HG03565 (cell line): ENCODE measurements at regions not wholly inside any gene's neighbourhood (a gene's known extent, or its start where the extent isn't known, plus 50 kb on each side); places are given as distances from the start of the nearest gene placed in this dataset.

Experiments
- ATAC-seq: cut with Tn5 transposase; IDR thresholded peaks from one replicate; pipeline ENCODE4 v1.9.1; 2021; ENCODE audit warnings: mild to moderate bottlenecking, moderate library complexity; ENCODE audit not compliant: unreplicated experiment

DNA sequence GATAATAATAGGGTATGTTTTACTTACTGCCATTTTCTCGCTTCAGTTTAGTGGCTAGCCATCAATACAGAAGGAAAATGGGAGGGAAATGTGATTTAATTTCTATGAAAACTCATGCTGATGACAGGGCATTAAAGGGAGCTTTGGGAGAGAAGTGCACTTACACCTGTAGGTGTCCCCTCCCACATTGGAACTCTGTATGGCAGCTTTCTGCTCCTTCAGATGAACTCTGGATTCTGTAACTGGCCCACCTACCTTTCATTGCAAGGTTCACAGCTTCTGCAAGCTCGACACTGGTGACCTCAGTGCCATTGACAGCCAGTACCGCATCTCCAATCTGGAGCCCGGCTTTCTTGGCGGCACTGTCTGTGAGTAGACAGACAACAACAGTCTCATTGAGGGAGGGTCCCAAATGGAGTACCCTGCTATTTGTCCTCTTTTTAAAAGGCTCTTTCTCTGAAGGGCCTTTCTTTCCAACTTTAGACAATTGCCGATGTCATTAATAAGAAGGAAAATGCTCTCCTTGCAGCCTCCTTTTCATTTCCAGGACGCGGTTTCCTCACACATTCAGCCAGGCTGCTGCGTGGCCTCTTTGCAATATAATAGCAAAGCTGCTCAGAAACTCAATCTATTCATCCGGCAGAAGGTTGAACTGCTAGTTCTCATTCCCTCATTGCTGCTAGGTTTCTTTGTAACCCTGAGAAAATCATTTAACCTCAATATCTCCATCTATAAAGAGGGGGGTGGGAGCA is 63.6 kb downstream of the NUDT12 start:
- no peak for ATAC-seq

DNA sequence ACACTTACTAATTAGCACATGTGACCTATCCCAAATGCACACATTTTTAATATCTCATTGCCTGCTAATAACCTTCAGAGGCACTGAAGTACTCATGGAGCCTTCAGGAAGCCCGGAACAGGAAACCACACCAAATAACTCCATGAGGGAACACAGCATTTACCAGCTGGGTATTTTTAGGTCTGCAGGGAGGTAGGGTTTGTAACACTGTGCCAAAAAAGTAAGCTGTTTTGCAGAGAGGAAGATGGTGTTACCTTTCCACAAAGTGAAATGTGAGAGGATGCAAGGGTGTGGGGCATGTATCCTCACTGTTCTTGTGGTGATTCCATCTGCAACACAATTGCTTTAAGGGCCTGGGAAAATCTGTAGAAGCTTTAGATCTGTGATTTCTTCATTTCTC is 64.4 kb downstream of the NUDT12 start:
- ATAC-seq = no peak

DNA sequence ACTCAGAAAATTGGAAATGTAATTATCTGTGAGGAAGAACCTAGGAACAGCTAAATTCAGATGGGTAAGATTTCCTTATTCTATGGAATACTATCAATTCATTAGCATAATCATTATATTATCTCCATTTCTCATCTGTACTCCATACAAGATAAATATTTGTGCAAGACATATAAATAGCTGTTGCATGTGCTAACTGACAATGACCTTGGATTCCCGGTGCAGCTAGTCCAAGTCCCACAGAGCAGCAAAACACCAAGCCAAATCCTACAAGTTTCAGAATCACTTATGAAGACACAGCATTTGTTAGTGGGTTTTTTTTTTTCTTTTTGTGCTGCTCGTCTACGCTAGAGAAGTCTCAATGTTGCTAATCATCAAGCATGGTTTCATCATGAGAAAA is 64.8 kb downstream of the NUDT12 start:
- no peak for ATAC-seq

DNA sequence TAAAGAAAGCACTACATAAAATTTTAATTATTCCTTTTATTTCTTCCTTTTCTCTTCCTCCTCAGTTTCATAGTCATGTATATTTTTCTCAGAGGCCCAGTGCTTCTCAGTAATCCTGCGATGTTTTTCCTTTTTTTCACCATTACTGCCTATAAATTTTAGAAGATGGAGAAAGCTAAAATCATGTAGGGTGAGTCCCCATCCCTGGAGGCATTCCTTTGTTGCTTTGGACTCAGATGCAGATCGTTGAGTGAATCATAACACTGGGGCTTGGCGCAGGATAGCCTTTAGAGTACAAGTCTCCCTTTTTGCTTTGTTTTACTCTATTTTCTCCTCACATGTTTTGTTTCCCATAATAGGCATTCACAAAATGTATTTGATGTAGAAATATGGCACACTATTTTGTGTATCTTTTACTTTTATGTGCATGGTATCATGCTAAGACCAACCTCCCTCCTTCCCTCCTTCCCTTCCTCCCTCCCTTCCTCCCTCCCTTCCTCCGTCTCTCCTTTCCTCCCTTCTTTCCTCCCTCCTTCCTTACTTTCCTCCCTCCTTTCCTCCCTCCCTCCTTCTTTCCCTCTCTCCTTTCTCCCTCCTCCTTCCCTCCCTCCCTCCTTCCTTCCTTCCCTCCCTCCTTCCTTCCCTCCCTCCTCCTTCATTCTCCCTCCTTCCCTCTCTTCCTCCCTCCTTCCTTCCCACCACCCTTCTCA is 72.4 kb downstream of the NUDT12 start:
- no peak for ATAC-seq

DNA sequence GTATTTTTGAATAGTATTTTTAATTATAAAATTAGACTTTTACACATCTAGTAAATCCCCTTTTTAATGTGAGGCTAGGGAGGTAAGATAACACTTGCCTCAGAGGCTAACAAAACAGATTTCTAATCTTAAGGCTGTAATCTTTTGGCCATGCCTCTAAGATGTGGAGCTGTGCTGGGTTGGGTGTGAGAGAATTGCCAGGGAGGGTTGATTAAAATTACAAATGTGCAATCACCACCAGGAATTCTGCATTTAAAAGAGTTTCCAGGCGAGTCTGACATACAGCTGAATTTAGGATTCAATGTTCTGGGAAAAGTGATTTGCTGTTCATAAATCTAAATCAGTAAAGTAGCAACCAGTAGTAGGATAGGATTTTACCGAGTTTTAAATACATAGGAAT is 73.3 kb downstream of the NUDT12 start:
- no peak for ATAC-seq

DNA sequence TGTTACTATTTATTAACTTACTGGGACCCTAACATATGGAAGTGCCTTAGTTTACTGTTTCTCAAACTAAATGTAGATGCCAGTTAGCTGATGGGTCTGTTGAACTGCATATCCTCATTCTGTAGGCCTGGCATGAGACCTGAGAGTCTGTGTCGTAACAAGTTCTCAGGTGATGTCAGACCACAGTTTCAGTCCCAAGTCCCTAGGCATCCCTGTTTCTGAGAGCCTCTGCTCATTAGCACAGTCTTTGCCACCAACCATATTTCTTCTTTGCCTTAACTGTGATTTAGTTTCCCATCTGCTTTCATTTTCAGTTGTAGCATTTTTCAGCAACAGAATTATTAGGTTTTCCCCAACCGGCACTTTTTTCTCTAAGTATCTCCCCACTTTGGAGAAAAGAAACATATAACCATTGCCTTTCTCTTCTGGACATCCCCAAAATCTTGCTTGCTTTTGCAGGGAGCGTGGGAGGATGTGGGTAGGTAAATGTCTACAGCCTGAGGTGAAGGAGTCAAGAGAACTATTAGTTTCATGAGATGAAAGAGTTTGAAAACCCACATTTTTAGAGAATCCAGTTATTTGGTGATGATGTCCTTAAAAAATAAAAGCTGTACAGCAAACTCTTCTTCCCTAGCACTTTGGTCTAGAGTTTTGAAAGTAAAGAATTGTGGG is 74.6 kb downstream of the NUDT12 start:
- peak; percentile 47 for ATAC-seq

DNA sequence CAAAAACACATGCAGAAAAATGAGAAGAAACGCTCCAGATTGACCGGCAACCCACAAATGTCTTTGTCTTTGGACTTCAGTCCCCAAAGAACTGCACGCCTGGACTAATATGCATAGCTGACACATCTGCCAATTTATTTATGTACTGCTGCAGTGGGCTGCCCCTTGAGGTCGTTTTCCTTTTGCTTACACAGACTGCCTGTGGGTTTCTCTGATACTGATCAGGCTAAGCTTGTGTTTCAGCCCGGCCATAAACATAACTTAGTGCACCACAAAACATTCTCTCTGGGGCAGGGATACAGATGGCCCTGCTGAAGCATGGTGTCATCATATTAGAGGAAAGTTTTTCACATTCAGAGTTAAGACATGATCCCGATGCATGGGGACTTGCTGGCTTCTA is 75.4 kb downstream of the NUDT12 start:
- ATAC-seq = no peak

DNA sequence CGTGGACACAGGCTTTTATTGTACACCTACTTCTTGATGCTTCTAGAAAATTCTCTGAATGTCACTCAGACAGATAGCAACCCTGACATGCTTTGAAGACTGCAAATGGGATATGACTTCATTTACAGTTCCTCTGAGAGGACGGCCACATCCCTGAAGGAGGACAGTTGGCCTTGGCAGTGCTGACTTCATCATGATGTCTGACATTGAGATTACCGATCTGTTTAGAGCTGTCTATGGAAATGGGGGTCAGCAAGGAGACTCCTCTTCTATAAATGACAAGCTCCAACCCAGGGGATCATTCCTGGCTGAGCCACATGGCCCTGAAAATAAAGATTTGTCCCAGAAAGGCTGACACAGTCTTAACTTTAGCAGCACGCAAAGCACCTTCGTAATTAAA is 75.8 kb downstream of the NUDT12 start:
- ATAC-seq = no peak

DNA sequence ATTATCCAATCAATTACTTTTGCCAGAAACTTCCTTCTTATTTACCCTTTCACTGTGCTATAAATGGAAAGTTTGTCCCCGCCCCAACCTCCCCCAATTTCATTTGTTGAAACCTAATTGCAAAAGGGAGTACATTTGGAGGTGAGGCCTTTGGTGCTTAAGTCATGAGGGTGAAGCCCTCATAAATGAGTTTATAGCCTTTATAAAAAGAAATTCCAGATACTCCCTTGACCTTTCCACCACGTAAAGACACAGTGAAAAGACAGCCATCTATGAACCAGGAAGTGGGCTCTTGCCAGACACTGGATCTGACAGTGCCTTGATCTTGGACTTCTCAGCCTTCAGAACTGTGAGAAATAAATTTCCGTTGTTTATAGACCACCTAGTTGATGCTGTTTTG is 82.3 kb downstream of the NUDT12 start:
- no peak for ATAC-seq

DNA sequence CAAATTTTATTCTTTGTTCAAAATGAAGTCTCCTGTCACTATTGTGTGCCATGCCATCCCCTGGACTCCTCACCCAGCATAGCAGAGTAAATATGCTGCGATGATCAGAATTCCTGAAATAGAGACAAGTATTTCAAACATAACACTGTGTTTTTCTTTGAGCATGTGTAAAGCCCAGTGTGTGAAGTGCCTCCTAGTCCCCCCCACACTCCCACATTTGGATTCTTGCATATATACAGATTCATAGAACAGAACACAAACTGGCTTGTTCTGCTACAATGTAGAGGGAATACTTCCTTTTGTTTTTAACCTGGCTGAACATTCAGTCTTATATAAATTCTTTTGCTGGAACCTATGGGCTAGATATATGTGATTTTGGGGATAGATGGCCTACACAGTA is 84.9 kb downstream of the NUDT12 start:
- no peak for ATAC-seq

DNA sequence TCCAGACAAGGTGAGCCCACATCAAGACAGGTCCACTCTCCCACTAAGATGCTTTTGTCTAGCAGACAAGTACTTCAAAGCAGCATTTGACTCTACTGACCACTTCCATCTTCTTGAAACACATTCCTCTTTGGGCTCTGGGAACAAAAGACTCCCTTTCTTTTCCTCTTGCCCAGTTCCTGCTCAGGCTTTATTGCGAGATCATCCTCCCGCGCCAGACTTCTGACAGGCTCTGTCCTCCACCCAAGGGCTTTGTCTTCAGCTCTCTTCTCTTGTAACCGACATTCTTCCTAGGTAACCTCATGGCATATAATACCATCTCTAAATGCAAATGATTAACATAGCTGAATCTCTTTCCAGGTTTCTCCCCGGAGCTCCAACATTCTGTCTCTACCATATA is 85.8 kb downstream of the NUDT12 start:
- no peak for ATAC-seq

DNA sequence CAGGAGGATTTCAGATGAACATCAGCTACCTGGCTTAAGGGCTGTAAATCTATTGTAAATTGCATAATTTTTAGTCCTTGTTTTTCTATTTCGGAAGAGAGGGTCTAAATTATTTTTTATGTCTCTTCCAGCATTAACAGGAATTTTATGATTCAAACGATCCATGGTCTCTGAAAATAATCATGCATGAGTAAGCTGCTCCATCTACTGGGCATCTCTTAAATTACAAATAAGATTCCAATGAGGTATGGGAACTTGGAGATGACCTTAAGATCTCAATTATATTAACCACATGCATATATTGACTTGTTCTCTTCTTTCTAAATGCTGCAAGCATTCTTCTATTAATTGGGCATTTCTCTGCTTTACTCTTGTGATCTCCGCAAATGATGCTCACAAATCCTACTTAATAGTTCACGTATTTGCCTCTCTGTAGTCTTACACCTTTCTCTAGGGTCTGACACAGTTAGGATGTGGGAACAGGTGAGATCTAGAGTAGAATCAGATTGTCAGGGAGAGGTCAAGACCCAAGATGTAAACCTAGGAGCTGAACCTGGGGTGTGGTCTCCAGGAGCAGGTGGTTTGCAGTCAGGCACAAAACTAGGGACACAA is 86.9 kb downstream of the NUDT12 start:
- ATAC-seq = peak; percentile 50

DNA sequence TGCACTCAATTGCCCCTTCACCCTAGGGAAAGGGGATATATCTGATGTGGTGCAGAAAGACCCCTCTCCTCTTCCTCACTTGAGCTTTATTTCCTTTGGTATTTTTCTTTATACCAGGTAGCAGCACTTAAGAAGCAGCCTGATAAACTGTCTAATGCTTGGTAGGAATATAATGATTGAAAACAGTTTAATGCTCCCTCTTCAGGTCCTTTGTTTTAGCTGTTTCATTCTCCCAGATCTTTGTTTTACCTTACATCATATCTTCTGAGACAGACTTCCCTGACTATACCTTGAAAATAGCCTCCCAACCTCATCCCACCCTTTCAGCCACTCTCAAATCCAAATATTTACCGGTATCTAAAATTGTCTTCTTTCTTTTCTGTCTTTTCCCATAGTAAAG is 87.9 kb downstream of the NUDT12 start:
- no peak for ATAC-seq

DNA sequence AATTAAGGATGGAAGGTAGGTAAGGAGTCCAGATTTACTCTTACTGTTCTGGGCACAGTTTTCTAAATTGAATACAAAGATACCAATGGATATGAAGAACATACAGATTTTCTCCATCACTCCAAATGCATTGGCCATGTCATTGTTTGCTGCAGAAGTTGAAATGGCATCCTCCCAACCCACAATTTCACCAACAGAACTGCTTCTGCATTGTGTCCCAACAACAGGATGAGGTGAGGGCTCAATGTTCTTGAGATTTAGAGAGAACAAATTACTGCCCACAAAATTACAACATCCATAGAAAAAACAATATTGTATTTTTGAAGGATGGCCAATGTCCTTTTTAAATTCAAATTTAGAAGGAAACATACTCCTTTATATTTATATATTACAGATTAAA is 88.9 kb downstream of the NUDT12 start:
- ATAC-seq = no peak

DNA sequence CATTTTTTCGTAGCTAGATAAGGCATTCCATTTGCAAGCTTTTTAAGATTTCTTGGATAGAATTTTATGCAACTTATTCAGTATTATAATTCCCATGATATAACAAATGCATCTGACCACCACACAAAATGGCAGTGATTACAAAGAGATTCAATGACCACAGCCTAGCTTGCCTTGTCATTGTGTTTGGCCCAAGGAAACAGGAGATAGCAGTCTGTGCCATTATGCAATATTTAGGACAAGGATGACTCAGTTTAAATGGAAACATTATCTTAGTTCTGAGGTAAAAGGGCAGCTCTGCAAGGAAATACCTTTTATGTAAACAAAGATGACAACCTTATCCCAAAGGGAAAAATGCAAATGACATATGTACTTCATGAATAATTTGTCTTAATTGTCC is 89.8 kb downstream of the NUDT12 start:
- no peak for ATAC-seq

DNA sequence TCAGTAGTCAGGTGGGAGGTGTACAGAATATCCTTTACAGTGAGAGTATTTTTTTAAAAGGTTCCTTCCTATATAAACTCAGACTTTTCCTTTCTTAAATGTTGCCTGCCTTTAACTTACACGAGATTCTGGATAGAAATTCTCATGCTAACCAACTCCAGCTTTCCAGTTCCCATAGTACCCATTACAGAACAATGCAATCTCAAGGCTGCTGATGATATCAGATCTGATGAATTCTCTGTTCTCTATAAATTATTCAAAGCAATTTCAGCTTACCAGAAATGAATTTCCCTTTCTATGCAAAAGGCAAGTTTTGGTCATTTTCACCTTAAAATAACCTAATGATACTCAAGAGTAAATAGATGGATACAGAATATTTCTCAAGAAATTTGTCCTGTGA is 90.3 kb downstream of the NUDT12 start:
- ATAC-seq = no peak

DNA sequence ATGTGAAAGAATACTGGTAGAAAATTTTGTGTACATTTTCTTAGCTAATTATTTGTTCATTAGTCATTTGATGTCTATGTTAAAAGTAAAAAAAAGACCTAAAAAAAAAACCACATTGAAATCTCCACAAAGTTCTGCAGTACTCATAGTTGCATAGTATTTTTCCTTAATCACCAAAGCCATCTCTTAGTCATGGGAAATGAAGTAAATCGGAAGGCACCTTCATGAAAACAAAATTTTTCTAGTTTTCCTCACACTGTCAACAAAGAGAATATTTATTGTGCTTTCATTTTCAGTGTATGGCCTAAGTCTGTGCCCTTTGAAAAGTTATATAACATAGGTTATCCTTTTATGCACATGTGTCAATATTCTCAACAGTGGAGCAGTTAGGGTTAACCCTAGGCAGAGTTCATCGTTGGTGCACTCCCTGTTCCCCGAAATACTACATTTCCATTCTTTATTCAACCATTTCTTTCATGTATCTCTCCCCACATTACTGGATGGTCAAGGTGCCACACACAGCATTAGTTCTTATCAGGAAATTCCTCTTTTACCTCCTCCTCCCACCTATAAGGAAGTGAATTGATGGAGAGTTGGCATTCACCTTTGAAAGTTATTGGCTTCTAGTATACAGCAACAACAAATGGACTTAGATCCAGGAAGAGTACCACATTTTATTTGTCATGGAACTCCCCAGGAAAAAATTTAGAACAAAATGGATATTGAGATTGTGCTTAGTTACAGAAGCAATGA is 93.1 kb downstream of the NUDT12 start:
- no peak for ATAC-seq

DNA sequence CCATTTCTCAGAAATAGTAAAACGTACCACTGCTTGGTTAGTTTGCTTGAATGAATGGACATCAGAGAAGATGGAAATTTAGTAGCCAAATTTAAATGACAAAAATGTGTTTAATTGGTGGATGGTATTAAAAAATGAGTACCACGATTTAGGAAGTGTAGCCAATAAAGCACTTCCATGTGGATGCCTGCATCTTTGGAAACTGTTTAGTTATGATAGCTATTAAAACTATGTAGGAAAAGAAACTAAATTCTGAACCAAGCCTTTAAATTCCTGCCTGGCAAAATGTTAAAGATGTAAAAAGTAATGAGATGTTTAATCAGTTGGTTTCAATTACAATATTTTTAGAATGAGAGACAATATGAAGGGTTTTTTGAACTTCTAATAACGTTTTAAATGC is 94.8 kb downstream of the NUDT12 start:
- ATAC-seq = no peak

DNA sequence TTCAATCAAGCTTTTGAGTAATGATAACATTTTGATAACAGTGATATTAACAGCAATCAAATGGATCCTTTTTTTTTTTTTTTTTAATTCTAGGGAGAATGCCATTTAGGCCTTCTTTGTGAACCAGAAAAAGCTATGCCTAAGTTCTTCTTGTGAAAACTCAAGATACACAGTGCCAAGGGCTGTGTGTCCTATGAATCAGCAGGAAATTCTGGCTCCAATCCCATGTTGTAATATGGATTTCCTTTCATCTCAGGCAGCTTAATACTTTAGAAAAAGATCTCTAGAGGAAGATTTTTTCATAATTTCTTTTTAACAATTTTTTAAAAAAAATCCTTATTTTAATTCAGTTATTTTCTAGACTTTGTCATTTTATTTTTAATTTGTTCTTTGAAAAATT is 96.1 kb downstream of the NUDT12 start:
- no peak for ATAC-seq

DNA sequence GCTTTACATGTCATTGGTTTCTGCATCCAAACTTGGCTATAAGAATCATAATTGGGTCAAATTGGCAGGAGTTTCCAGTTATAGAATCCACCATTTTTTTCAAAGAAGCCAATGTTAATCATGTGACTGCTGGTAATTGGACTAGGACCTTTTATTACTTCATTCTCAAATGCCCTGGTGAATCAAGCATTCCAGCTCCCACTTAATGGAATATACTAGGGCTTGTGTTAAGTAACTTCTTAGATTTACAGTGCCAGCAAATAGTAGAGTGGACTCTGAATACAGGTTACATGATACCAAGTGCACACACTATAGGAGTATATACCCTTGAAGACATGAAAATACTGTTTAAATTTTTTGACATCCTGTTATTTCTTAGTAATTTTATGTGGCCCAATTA is 96.7 kb downstream of the NUDT12 start:
- ATAC-seq = no peak

DNA sequence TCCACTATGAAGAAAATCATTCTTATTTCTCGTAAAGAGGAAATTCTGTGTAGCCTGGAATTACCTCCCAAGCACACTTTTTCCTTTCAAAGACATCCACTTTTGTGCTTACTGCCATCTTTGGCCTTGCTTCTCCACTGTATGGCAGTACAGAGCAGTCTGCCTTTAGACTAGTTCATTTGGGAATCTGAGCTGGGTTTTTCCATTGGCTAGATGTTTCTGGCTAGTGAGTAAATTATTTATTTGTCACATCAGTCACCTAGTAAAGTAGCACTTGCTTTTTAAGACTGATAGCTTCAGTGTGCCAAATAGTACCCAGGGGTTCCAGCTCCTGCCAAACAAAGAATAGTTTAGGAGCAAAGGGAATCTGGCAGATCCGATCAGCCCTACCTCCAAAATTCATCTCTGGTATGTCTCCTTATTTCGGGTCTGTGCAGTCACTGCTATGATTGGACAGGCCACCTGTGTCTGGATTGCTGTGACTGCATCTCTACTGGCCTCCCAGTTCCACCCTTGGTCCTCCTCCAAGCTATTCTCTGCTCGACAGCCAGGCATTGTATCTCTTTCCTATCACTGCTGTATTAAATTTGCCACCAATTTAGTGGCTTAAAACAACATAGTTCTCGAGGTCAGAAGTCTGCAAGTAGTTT is 97.6 kb downstream of the NUDT12 start:
- no peak for ATAC-seq
